T-cell (primary cell): ENCODE measurements at regions not wholly inside any gene's neighbourhood (a gene's known extent, or its start where the extent isn't known, plus 50 kb on each side); places are given as distances from the start of the nearest gene placed in this dataset.
"Not testable (repeated sequence)": the region's sequence is repeated elsewhere in the genome, so short reads cannot be mapped to it uniquely, and the experiment has no call there.

Experiments used
- ATAC-seq, 4 experiments: fragments of 200-7000 bp in 3 of 4; fragments of 150-1000 bp in 1 of 4; cut with Tn5 transposase; replicated peaks in 1 of 4; 1 replicate in 3 of 4; 2 replicates in 1 of 4; pipeline ENCODE4 v1.10.0; 2021; ENCODE audit warnings: moderate library complexity in 3 of 4, mild to moderate bottlenecking in 2 of 4, moderate number of reproducible peaks in 1 of 4
- CTCF ChIA-PET, 2 donors: fragments of 300-600 bp; sonication (Branson Sonifier 250); formaldehyde crosslinking; loops; one replicate each; lab custom pipeline; 2022; ENCODE audit warnings: antibody characterized with exemption in 2 of 2; lab: Charles Lee
- POLR2A ChIA-PET, 2 donors: fragments of 300-600 bp; sonication (Branson Sonifier 250); formaldehyde crosslinking; loops; one replicate each; lab custom pipeline; 2022; ENCODE audit warnings: antibody characterized with exemption in 2 of 2; lab: Charles Lee
- DNase-seq, 35 experiments: peaks; one replicate each; pipeline versions ENCODE4 v3.0.0 to v3.0.0-alpha.2; 2013 to 2023
- H3K27ac ChIP-seq: one replicate; pipeline ENCODE4 v1.5.1; 2013; ENCODE audit warnings: low read length
- H3K27me3 ChIP-seq, 2 experiments: replicated peaks in 1 of 2; 1 replicate in 1 of 2; 2 replicates in 1 of 2; pipeline versions ENCODE4 v1.6.1 to v1.7.0; 2013; ENCODE audit warnings: low read length in 1 of 2, mixed read lengths in 1 of 2; ENCODE audit not compliant: control insufficient read depth in 2 of 2, insufficient read depth in 2 of 2; ENCODE audit errors: extremely low read depth in 1 of 2
- H3K36me3 ChIP-seq, 2 donors: 1 replicate in 1 of 2; 2 replicates in 1 of 2; pipeline versions ENCODE4 v1.6.1 to v1.7.0; 2013; ENCODE audit warnings: low read length in 1 of 2; ENCODE audit not compliant: control insufficient read depth in 2 of 2, insufficient read depth in 1 of 2; ENCODE audit errors: extremely low read depth in 1 of 2
- H3K4me1 ChIP-seq, 2 experiments: 1 replicate in 1 of 2; 2 replicates in 1 of 2; pipeline versions ENCODE4 v1.6.1 to v1.7.0; 2013; ENCODE audit warnings: low read length in 2 of 2, mixed read lengths in 1 of 2; ENCODE audit not compliant: insufficient read depth in 2 of 2, control insufficient read depth in 1 of 2; ENCODE audit errors: extremely low read depth in 1 of 2
- H3K4me3 ChIP-seq, 2 donors: 1 replicate in 1 of 2; 2 replicates in 1 of 2; pipeline versions ENCODE4 v1.5.1 to v1.7.0; 2013; ENCODE audit warnings: mild to moderate bottlenecking in 2 of 2, low read length in 1 of 2, moderate library complexity in 1 of 2; ENCODE audit not compliant: control insufficient read depth in 1 of 2; ENCODE audit errors: extremely low read depth in 1 of 2
- H3K9me3 ChIP-seq: 2 replicates; pipeline ENCODE4 v1.7.0; 2013
- H3K27ac Mint-ChIP-seq, 2 donors: one replicate each; pipeline ENCODE4 v1.8.0; 2020 to 2021; ENCODE audit warnings: mild to moderate bottlenecking in 2 of 2, mixed read lengths in 2 of 2
- H3K27me3 Mint-ChIP-seq, 2 donors: one replicate each; pipeline ENCODE4 v1.8.0; 2021 to 2022; ENCODE audit warnings: mixed read lengths in 2 of 2
- H3K36me3 Mint-ChIP-seq: one replicate; pipeline ENCODE4 v1.8.0; 2021; ENCODE audit warnings: mixed read lengths
- H3K4me1 Mint-ChIP-seq, 3 donors: one replicate each; pipeline ENCODE4 v1.8.0; 2020 to 2022; ENCODE audit warnings: mixed read lengths in 3 of 3, mild to moderate bottlenecking in 1 of 3
- H3K4me3 Mint-ChIP-seq, 3 donors: one replicate each; pipeline ENCODE4 v1.8.0; 2020 to 2022; ENCODE audit warnings: mild to moderate bottlenecking in 3 of 3, mixed read lengths in 3 of 3, moderate library complexity in 3 of 3
- H3K9me3 Mint-ChIP-seq, 3 donors: one replicate each; pipeline ENCODE4 v1.8.0; 2020 to 2022; ENCODE audit warnings: mixed read lengths in 3 of 3
- WGBS: methylation state at CpG from one replicate; pipeline ENCODE4 v1.1.5; 2013; ENCODE audit warnings: missing lambda C conversion rate; ENCODE audit not compliant: insufficient coverage; 5-methylcytosine and 5-hydroxymethylcytosine counted together

DNA sequence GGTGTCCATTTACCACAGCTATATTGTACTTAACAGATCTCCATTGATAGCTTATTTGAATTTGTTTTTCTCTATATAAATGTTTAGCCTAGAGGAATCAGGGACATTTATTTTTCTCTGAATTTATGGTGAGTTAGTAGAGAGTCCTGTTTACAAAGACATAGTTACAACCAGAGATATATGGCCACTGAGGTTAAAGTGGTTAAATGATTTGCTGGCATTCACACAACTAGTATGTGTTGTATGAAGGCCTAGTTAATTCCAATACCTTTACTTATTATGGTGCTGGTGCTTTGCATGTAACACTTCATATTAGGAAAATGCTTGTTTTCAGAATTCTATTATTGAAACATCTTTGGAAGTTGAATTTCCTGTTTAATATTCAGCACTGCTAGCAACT lies 63.0 kb upstream of the SEC22B start:
- ATAC-seq, H3K4me3 Mint-ChIP-seq, DNase-seq, H3K9me3 ChIP-seq, H3K27ac Mint-ChIP-seq, H3K4me3 ChIP-seq, H3K36me3 Mint-ChIP-seq, H3K27me3 Mint-ChIP-seq, H3K4me1 Mint-ChIP-seq, H3K36me3 ChIP-seq, H3K27ac ChIP-seq, POLR2A ChIA-PET, H3K9me3 Mint-ChIP-seq, H3K27me3 ChIP-seq, H3K4me1 ChIP-seq, CTCF ChIA-PET: not testable (repeated sequence)

DNA sequence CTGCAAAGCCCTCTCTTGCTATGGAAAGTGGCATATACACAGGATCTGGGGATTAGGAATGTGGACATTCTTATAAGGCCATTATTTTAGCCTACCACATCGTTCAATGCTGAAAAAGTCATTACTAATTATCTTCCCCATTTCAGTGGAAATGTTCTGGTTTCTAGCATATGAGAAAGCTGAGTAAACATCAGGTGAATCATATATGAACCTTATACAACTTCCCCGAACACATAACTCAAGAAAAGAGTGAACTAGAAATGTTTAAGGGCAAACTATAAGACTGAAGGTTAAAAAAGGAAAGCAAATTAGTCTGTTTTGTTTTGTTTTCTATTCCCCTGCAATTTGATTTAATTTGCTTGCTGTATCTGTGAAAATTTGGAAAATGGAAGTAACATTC lies 62.5 kb upstream of the SEC22B start:
- H3K27me3 Mint-ChIP-seq, H3K9me3 ChIP-seq, H3K4me1 ChIP-seq, H3K36me3 ChIP-seq, H3K27ac Mint-ChIP-seq, H3K36me3 Mint-ChIP-seq, POLR2A ChIA-PET, DNase-seq, H3K9me3 Mint-ChIP-seq, CTCF ChIA-PET, H3K27me3 ChIP-seq, ATAC-seq, H3K4me1 Mint-ChIP-seq, H3K4me3 Mint-ChIP-seq, H3K4me3 ChIP-seq, H3K27ac ChIP-seq: not testable (repeated sequence)
- WGBS: no CpG with 5 or more reads among the region's 2 CpGs

GRCh38 chr1:120233661-120234018 lies 57.3 kb upstream of the SEC22B start:
- H3K4me3 ChIP-seq, H3K27me3 ChIP-seq, DNase-seq, H3K27me3 Mint-ChIP-seq, H3K4me3 Mint-ChIP-seq, H3K36me3 ChIP-seq, H3K27ac ChIP-seq, POLR2A ChIA-PET, H3K4me1 Mint-ChIP-seq, CTCF ChIA-PET, H3K9me3 Mint-ChIP-seq, ATAC-seq, H3K9me3 ChIP-seq, H3K36me3 Mint-ChIP-seq, H3K4me1 ChIP-seq, H3K27ac Mint-ChIP-seq: not testable (repeated sequence)
- WGBS: no CpG with 5 or more reads among the region's 2 CpGs

DNA sequence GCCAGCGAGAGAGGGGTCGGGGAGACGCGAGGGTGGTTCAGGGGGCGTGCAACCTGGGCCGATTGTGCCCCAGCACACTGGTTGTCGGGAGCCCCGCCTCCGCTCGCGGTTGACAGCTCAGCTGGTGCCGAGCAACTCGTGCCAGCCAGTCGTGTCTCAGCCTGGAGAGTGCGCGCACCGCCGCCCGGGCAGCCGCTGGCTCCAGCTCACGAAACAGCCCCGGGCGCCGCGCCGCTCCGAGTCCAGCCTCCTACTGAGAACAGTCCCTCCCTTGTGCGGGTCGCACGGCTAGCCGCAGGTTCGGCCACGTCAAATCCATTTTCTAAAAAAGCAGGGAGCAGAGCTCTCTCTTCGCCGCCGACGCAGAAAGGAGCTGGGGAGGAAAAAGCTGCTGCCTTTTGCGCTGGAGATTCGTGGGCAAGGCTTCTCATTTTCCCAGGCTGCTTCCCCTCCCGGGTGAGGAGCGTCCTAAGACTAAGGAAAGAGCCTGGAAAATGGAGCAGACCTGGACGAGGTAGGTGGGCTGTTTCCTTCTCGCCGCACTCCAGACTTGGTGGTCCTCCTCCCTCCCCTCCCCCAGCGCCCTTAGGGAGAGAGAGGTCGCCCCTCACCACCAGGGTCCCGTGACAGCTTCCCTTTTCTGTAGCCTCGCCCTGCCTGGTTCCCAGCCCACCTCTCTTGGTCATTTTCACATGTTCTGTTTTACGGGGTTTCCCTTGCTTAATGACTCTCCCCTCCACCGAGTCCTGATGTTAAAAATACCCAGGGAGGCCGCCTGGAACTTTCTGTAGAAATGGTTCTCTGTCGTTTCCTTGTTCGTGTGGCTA lies 56.7 kb upstream of the SEC22B start:
- H3K27me3 Mint-ChIP-seq, H3K27ac Mint-ChIP-seq, H3K4me1 Mint-ChIP-seq, H3K9me3 ChIP-seq, H3K4me1 ChIP-seq, CTCF ChIA-PET, H3K9me3 Mint-ChIP-seq, POLR2A ChIA-PET, H3K27ac ChIP-seq, H3K36me3 ChIP-seq, H3K4me3 Mint-ChIP-seq, H3K27me3 ChIP-seq, H3K4me3 ChIP-seq, H3K36me3 Mint-ChIP-seq: not testable (repeated sequence)
- no CpG with 5 or more reads among the region's 53 CpGs for WGBS
- peak; percentile 98 to 100 (median 98) for ATAC-seq
- peak in 1 of 35 experiments; percentile 1 for DNase-seq

- H3K4me1 ChIP-seq, DNase-seq, H3K4me3 Mint-ChIP-seq, POLR2A ChIA-PET, H3K36me3 ChIP-seq, H3K9me3 Mint-ChIP-seq, H3K9me3 ChIP-seq, H3K36me3 Mint-ChIP-seq, H3K4me3 ChIP-seq, H3K4me1 Mint-ChIP-seq, H3K27ac Mint-ChIP-seq, H3K27me3 Mint-ChIP-seq, H3K27me3 ChIP-seq, ATAC-seq, CTCF ChIA-PET, H3K27ac ChIP-seq: not testable (repeated sequence)
- no CpG with 5 or more reads among the region's 1 CpG for WGBS
These were observed 53.5 kb upstream of the SEC22B start for GRCh38 chr1:120229835-120230234.
